ENCODE measurements at regions not wholly inside any gene's neighbourhood (a gene's known extent, or its start where the extent isn't known, plus 50 kb on each side); places are given as distances from the start of the nearest gene placed in this dataset.

DNA sequence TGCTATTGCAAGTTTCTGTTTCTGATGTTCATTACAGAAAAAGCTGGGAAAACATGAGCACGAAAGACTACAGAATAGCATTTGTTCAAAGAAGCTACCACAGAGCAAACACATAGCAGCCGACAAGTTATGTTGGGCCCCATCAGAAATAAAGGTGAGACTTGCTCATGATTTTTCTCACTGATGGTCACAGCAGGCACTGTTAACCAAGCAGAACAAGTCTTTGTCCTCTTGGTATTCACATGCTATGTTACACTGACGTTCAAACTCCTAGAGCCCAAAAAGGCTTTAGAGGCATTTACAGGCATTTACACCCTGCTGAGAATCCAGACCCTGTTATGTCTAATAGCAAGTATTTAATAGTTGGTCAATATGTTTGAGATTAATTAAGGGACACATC is 235.0 kb upstream of the HNMT start:
- DNase-seq (ENCODE audit: extremely low read depth, low read depth) = no peak
- TF ChIP-seq, protein P1, sequence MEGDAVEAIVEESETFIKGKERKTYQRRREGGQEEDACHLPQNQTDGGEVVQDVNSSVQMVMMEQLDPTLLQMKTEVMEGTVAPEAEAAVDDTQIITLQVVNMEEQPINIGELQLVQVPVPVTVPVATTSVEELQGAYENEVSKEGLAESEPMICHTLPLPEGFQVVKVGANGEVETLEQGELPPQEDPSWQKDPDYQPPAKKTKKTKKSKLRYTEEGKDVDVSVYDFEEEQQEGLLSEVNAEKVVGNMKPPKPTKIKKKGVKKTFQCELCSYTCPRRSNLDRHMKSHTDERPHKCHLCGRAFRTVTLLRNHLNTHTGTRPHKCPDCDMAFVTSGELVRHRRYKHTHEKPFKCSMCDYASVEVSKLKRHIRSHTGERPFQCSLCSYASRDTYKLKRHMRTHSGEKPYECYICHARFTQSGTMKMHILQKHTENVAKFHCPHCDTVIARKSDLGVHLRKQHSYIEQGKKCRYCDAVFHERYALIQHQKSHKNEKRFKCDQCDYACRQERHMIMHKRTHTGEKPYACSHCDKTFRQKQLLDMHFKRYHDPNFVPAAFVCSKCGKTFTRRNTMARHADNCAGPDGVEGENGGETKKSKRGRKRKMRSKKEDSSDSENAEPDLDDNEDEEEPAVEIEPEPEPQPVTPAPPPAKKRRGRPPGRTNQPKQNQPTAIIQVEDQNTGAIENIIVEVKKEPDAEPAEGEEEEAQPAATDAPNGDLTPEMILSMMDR (IDR thresholded peaks at IDR 0.05; ENCODE audit: low read depth, low read length) = no peak

DNA sequence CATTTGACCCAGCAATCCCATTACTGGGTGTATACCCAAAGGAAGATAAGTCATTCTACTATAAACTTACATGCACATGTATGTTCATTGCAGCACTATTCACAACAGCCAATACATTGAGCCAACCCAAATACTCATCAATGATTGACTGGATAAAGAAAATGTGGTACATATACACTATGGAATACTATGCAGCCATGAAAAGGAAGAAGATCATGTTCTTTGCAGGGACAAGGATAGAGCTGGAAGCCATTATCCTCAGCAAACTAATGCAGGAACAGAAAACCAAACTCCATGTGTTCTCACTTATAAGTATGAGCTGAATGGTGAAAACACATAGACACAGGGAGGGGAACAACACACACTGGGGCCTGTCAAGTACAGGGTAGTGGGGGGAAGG is 226.7 kb upstream of the HNMT start:
- no peak for DNase-seq (ENCODE audit: extremely low read depth, low read depth)
- TF ChIP-seq, protein P1 (IDR thresholded peaks at IDR 0.05; ENCODE audit: low read depth, low read length) = no peak

DNA sequence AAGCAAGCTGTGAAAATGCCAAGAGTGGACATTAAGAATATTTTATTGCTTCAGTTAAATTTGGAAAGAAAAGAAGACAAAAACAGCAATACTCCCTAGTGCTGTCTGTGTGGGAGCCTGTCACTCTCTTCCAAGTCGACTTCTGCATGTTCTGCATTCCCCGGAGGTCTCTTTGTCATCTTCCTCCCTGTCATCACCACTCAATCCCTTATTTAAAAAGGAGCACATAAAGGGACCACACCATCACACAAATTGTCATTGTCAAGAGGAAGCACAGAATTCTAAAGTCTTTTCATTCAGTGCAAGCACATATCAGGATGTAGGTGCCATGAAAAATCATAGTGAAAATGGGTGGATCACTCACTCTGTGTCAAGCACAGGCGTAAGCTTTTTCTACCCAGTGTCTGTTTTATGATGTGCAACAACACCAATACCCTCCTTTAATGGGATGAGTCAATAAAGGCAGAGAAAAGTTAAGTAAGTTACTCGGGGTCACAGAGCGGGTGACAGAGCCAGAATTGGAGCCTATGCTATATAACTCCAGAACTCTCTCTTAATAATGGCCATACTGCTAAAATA is 222.4 kb upstream of the HNMT start:
- TF ChIP-seq, protein P1 (IDR thresholded peaks at IDR 0.05; ENCODE audit: low read depth, low read length) = no peak
- no peak for DNase-seq (ENCODE audit: extremely low read depth, low read depth)

DNA sequence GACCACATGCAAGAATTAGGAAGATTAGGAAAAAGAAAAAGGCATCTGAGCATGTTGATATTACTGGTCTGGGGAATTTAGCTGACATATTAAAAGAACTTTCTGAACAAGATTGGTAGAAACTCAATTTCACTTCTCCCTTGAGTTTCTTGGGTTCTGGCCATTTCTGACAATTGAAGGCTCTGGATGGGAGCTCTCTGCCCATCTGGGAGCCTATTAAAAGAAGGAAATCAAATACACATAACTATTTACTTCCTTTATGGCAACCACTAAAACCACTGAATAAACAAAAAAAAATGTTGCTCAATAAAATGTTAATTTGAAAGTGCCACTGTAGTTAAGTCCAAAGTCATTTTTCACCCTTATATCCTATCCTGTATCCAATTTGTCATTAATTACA is 216.8 kb upstream of the HNMT start:
- TF ChIP-seq, protein P1 (IDR thresholded peaks at IDR 0.05; ENCODE audit: low read depth, low read length) = no peak
- no peak for DNase-seq (ENCODE audit: extremely low read depth, low read depth)

DNA sequence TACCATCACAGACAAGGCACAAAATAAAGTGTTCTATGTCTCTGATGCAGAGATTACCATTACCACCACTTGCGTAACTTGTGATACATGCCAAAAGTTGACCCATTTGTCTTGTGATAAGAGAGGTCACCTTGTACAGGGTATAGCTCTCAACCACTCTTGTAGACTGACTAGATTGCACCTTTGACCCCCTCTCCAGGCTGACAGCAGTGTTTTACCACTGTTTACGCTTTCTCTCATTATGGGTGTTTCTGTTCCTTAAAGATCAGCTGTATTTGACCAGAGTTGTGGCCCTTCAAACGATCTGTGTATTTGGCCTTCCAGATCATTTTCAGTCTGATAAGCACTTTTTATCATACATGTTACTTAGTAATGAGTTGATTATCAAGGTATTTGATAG is 215.7 kb upstream of the HNMT start:
- TF ChIP-seq, protein P1 (IDR thresholded peaks at IDR 0.05; ENCODE audit: low read depth, low read length) = no peak
- DNase-seq (ENCODE audit: extremely low read depth, low read depth) = no peak

DNA sequence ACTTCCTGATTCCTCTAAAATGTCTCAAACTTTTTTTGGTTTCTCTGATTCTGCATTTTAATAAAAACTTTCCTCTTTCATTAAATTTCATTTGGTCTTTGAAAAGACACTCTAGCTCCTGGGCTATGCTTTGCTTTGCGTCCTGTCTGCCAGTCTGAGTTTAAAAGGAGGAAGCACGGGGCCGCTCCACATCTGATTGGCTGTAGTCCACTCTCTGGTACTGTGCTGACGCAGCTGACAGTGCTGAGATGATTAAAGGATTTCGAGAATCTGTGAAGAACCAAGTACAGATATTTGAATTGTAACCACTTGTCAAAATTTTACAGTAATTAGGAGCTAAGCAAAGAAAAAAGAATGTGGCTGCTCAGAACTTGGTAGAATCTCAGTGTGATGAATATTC is 199.6 kb upstream of the HNMT start:
- TF ChIP-seq, protein P1 (IDR thresholded peaks at IDR 0.05; ENCODE audit: low read depth, low read length) = no peak
- no peak for DNase-seq (ENCODE audit: extremely low read depth, low read depth)

DNA sequence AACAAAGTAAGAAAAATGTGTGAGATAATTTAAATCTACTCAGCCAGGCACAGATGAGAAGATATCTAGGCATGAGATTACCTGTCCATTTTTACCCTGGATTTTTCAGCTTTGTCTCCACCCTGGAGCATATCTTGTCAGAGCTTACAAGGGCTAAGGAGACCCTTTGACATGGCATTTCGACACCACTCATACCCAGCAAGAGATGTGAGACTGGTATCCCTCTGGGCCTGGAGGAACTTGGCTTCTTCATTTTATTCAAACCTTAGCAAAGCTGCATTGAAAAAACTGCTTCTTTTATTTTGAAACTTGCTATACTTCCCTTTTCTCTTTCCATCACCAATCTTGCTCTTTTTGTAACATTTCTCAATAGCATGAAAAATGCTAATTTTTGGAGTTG is 194.9 kb upstream of the HNMT start:
- TF ChIP-seq, protein P1 (IDR thresholded peaks at IDR 0.05; ENCODE audit: low read depth, low read length) = no peak
- DNase-seq (ENCODE audit: extremely low read depth, low read depth) = no peak

All from AG09319 (cell line).